HG03095 (cell line): ENCODE measurements at regions not wholly inside any gene's neighbourhood (a gene's known extent, or its start where the extent isn't known, plus 50 kb on each side); places are given as distances from the start of the nearest gene placed in this dataset.
"Not testable (repeated sequence)": the region's sequence is repeated elsewhere in the genome, so short reads cannot be mapped to it uniquely, and the experiment has no call there.

Source experiments
- ATAC-seq: cut with Tn5 transposase; IDR thresholded peaks from one replicate; pipeline ENCODE4 v1.9.1; 2021; ENCODE audit warnings: moderate library complexity; ENCODE audit not compliant: unreplicated experiment

DNA sequence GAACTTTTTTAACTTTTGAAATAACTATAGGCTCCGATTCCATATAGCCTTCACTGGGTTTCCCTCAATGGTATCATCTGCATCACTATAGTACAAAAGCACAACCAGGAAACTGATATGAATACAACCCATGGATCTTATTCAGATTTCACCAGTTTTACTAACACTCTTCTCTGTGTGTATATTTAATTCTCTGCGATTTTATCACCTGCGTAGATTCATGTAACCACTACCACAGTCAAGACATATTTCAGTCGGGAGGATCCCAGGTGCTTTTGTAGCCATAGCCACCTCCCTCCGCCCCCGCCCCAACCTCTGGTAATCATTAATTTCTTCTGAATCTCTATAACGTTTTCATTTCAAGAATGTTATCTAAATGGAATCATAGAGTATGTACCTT, 82.8 kb upstream of the C7orf33 start:
- ATAC-seq = no peak

GRCh38 chr7:148514236-148514635, 76.3 kb upstream of the C7orf33 start:
- no peak for ATAC-seq

GRCh38 chr7:148515237-148515636, 75.3 kb upstream of the C7orf33 start:
- ATAC-seq = no peak

GRCh38 chr7:148515728-148516695, 74.6 kb upstream of the C7orf33 start:
- no peak for ATAC-seq

- ATAC-seq = not testable (repeated sequence)
Observed at GRCh38 chr7:148519386-148519785, 71.2 kb upstream of the C7orf33 start.

DNA sequence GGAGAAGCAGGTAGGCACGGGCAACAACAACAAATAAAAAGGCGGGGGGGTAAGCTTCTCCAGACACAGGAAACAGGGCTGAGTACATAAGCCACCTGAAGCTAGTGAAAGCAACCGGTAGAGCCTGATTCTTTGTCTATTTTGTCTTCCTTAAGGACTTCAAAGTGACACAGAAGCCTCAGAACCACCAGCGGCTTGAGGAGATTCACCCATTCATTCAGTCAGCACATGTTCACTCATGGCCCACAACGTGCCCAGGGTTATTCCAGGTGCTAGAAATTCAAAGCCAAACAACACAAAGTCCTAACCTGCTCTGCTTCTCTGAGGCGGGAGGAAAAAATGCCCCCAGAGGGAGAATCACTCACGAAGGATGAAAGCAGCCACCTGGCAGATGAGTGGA, 69.3 kb upstream of the C7orf33 start:
- ATAC-seq = no peak

DNA sequence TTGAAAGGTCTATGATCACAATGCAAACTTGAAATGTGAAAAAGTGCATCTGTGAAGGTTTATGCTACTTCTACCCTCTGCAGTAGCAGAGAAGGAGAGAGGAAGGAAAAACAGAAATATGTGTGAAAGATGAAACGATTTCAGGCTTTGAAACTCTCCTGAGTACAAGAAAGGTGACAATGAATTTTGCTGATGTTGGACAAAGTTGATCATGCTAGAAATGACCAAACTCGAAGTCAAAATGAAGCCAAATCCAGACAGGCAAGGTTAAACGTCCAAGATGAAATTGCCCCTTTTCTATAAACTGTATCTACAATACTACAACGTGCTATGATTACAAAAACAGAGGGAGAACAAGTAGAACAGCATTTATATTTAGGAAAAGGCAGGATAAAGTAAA, 67.0 kb upstream of the C7orf33 start:
- ATAC-seq = no peak

GRCh38 chr7:148524479-148525224, 65.9 kb upstream of the C7orf33 start:
- no peak for ATAC-seq

DNA sequence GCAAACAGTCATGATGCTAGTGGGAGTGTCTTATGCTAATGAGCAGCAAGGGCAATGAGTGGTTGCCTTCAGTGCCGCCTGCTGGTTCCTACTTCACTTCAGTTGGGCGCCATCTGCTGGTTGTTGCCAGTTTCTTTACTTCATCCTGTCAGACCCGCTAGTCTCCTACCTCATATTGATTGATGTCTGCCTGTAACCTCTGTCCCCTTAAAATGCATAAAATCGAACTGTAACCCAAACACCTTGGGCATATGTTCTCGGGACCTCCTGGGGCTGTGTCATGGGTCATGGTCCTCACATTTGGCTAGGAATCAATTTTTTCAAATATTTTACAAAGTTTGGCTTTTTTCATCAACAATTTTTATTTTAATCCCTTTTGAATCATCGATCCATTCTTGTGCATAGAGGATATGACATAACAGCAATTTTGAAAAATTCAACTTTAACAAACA, 62.8 kb upstream of the C7orf33 start:
- ATAC-seq = peak; percentile 98

DNA sequence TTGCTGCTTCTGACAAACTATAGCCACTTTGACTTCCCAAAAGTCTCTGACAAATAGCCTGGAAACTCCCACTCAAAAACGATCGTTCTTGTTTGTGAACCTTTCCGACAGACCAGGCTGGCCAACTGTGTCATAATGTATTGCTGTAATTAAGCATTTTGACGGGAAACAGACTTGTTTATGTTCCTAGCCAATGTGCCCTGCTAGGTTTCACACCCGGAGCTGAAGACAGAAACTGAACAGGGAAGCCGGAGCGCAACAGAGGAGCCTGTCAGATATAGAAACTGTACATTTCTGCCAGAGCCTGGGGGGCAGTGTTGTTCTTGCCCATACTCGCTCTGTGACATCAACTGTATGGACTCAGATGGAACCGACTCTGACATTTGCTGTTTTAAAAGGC, 55.3 kb upstream of the C7orf33 start:
- no peak for ATAC-seq

- ATAC-seq = no peak
Observed at GRCh38 chr7:148537435-148537834, 53.1 kb upstream of the C7orf33 start.

DNA sequence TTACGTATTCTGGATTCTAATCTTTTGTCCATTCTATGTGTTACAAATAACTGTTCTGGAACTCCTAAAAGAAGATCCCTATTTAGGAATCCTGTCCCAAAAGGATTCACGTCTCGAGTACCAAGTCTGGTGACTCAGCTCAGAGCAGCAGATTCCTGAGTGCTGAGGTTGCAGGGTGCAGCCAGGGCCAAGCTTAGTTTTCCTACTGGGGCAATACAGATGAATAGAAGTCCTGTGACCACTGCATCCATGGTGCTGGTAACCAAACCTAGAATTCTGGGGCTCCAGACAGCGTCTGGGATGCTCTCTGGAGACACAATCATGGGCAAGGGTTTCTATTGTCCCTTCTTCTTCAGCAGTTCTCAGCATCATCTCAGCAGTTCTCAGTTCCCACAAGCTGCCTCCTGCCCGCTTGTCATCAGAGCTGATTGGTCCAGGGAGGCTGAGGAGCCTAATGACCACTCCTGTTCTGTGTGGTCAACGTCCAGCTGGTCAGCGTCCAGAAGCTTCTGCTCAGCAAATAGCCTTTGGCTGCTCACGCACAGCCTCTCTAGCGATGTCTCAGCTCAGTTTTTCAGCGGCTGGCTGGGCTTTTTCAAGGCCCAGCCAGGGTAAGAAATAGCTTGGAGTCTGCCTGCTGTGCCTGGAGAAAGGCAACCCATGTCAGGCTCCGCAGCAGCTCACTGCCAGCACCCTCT, 50.4 kb upstream of the C7orf33 start:
- no peak for ATAC-seq
